Vagina (tissue), 2 donors: ENCODE measurements at regions not wholly inside any gene's neighbourhood (a gene's known extent, or its start where the extent isn't known, plus 50 kb on each side); places are given as distances from the start of the nearest gene placed in this dataset.

Source experiments
- DNase-seq, 2 donors: peaks; one replicate each; pipeline ENCODE4 v3.0.0-alpha.2; 2017; ENCODE audit errors: extremely low spot score in 2 of 2
- H3K27ac ChIP-seq: fragments of 200-600 bp; sonication (generic); one replicate; pipeline ENCODE4 v1.5.1; 2019
- H3K27me3 ChIP-seq: fragments of 200-600 bp; sonication (generic); one replicate; pipeline ENCODE4 v1.5.1; 2019
- H3K36me3 ChIP-seq, 2 donors: fragments of 200-600 bp; sonication (generic); one replicate each; pipeline ENCODE4 v1.5.1; 2017 to 2019
- H3K4me1 ChIP-seq: fragments of 200-600 bp; sonication (generic); one replicate; pipeline ENCODE4 v1.5.1; 2019
- H3K4me3 ChIP-seq, 2 donors: fragments of 200-600 bp; sonication (generic); 1 replicate in 1 of 2; 2 replicates in 1 of 2; pipeline ENCODE4 v1.5.1; 2016 to 2019
- H3K9me3 ChIP-seq: fragments of 200-600 bp; sonication (generic); one replicate; pipeline ENCODE4 v1.5.1; 2019
- POLR2A ChIP-seq, 2 donors: fragments of 450-650 bp; IDR thresholded peaks; one replicate each; pipeline ENCODE4 v1.6.1; 2017; ENCODE audit warnings: antibody characterized with exemption in 2 of 2, mild to moderate bottlenecking in 2 of 2, moderate library complexity in 2 of 2
- POLR2AphosphoS5 ChIP-seq, 2 donors: sonication (generic); formaldehyde crosslinking; IDR thresholded peaks; one replicate each; pipeline ENCODE4 v1.9.0; 2017; ENCODE audit warnings: antibody characterized with exemption in 2 of 2, mild to moderate bottlenecking in 2 of 2, low read depth in 1 of 2; ENCODE audit not compliant: insufficient read depth in 1 of 2
- intact Hi-C: fragments of 100-400 bp; cut with DNase I; formaldehyde crosslinking; loops from one replicate; pipeline ENCODE4 v1.15.1; 2023
- TF ChIP-seq, protein P1 (sequence below), 3 experiments: fragments of 450-650 bp in 2 of 3; fragments of 200-600 bp in 1 of 3; sonication (generic) in 1 of 3; IDR thresholded peaks; one replicate each; pipeline ENCODE4 v1.5.1; 2017 to 2019; ENCODE audit warnings: antibody characterized with exemption in 3 of 3, mild to moderate bottlenecking in 2 of 3, moderate library complexity in 2 of 3

GRCh38 chr3:177469216-177469615 is 271.9 kb upstream of the TBL1XR1 start:
- Histone ChIP-seq H3K27me3 (no peaks in the 10 kb centered on the region), H3K9me3 (no peaks in the 10 kb centered on the region), H3K4me3 (no peak overlapping the region), H3K36me3 (no peaks in the 10 kb centered on the region), H3K4me1 (peaks cover 37% of the 10 kb centered on the region), H3K27ac (no peak overlapping the region)
- intact Hi-C loops = loop anchor here (10.0 kb wide), 1 partner anchor 256 kb away; no protein-coding TSS in a partner anchor
- TF ChIP-seq, protein P1, sequence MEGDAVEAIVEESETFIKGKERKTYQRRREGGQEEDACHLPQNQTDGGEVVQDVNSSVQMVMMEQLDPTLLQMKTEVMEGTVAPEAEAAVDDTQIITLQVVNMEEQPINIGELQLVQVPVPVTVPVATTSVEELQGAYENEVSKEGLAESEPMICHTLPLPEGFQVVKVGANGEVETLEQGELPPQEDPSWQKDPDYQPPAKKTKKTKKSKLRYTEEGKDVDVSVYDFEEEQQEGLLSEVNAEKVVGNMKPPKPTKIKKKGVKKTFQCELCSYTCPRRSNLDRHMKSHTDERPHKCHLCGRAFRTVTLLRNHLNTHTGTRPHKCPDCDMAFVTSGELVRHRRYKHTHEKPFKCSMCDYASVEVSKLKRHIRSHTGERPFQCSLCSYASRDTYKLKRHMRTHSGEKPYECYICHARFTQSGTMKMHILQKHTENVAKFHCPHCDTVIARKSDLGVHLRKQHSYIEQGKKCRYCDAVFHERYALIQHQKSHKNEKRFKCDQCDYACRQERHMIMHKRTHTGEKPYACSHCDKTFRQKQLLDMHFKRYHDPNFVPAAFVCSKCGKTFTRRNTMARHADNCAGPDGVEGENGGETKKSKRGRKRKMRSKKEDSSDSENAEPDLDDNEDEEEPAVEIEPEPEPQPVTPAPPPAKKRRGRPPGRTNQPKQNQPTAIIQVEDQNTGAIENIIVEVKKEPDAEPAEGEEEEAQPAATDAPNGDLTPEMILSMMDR (IDR thresholded peaks at IDR 0.05) = no peak
- no peak for TF ChIP-seq POLR2AphosphoS5 (IDR thresholded peaks at IDR 0.05; ENCODE audit: insufficient read depth in 1 of 2, low read depth in 1 of 2)
- no peak for DNase-seq

GRCh38 chr3:177470197-177470941 is 273.1 kb upstream of the TBL1XR1 start:
- H3K27ac ChIP-seq = peak overlapping the region; percentile 67
- H3K4me1 ChIP-seq = peaks cover 25% of the 10 kb centered on the region
- no peaks in the 10 kb centered on the region for H3K9me3 ChIP-seq
- H3K4me3 ChIP-seq = no peak overlapping the region
- TF ChIP-seq POLR2A (IDR thresholded peaks at IDR 0.05) (no peak), POLR2AphosphoS5 (IDR thresholded peaks at IDR 0.05; ENCODE audit: insufficient read depth in 1 of 2, low read depth in 1 of 2) (no peak)
- TF ChIP-seq, protein P1 (IDR thresholded peaks at IDR 0.05) = no peak
- intact Hi-C loops = no loop called here
- H3K27me3 ChIP-seq = no peaks in the 10 kb centered on the region
- H3K36me3 ChIP-seq = no peaks in the 10 kb centered on the region
- DNase-seq = no peak

DNA sequence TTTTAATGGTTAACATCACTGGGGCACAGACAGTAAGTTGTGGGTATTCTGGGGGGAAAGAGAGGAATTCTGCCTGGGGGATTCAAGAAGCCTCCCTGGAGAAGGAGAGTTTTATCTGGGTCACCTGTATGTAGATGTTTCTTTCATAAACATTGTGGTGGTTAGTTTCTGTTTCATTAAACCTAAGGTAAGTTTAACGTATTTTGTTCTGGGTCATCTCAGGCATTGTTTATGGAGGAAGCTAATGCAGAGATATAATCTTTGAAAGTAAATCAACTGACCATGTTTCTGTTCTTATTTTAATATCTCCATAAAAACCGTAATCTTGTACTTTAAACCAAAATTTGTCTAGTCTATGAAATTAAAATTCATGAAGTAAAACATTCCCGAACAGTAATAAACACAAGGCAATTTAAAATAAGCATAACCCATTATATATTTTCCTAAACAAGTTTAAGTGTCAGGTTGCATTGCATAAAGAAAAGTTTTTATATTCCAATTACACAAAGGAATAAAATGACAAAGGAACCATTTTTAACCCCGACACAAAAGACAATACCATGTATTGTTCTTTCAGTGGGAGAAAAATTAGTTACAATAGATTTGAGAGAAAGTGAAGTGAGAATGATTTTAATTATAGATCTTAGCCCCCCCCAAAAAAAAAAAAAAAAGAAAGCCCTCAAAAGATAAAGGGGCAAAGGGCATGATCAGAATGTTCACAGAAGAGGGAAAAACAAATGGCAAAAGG is 274.6 kb upstream of the TBL1XR1 start:
- H3K9me3 ChIP-seq = no peaks in the 10 kb centered on the region
- H3K27me3 ChIP-seq = no peaks in the 10 kb centered on the region
- H3K4me3 ChIP-seq = no peak overlapping the region
- intact Hi-C loops = no loop called here
- no peak for DNase-seq
- peaks cover 11% of the 10 kb centered on the region for H3K4me1 ChIP-seq
- TF ChIP-seq, protein P1 (IDR thresholded peaks at IDR 0.05) = no peak
- TF ChIP-seq POLR2AphosphoS5 (IDR thresholded peaks at IDR 0.05; ENCODE audit: insufficient read depth in 1 of 2, low read depth in 1 of 2) = no peak
- TF ChIP-seq POLR2A (IDR thresholded peaks at IDR 0.05) = no peak
- H3K36me3 ChIP-seq = no peaks in the 10 kb centered on the region
- H3K27ac ChIP-seq = no peak overlapping the region

DNA sequence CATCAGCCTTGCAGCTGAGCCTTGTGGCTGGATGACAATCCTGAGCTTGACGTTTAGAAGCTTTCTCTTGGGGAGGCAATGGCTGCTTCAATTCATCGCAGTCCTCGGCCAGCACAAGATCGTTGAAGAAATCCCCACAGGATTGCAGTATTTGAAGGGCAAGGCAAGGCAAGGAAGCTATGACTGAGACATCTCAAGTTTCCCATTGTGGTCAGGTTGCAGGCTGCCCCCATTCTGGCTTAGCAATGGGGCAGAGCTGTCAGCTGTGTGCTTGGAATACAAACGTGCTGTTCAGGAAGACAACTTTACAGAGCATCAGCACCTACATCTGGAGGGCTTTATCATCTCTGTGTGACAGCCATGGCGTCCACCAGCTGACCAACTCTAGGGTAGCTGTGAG is 275.9 kb upstream of the TBL1XR1 start:
- H3K9me3 ChIP-seq = no peaks in the 10 kb centered on the region
- DNase-seq = no peak
- no peak overlapping the region for H3K27ac ChIP-seq
- TF ChIP-seq POLR2A (IDR thresholded peaks at IDR 0.05) = no peak
- peaks cover 22% of the 10 kb centered on the region for H3K4me1 ChIP-seq
- H3K27me3 ChIP-seq = no peaks in the 10 kb centered on the region
- no peaks in the 10 kb centered on the region for H3K36me3 ChIP-seq
- H3K4me3 ChIP-seq = no peak overlapping the region
- intact Hi-C loops = no loop called here

DNA sequence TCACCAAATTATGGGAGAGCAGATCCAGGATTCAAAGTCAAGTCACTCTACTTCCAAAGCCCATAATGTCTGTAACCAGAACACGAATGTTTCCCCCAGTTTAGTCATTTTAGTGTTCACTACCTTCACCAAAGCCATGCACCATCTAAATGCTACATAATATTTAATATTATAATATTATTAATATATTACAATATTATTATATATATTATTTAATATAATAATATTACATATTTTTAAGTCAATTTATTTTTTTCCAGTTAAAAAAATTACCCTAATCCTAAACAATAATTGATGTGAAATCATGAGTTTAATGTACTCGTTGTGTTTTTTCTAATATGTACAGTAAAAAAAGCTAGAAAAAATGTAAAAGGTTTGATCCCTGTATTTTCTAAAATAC is 276.6 kb upstream of the TBL1XR1 start:
- DNase-seq = no peak
- H3K4me3 ChIP-seq = no peak overlapping the region
- H3K4me1 ChIP-seq = peaks cover 30% of the 10 kb centered on the region
- H3K27me3 ChIP-seq = no peaks in the 10 kb centered on the region
- H3K9me3 ChIP-seq = no peaks in the 10 kb centered on the region
- intact Hi-C loops = no loop called here
- TF ChIP-seq POLR2A (IDR thresholded peaks at IDR 0.05) = no peak
- H3K36me3 ChIP-seq = no peaks in the 10 kb centered on the region
- H3K27ac ChIP-seq = no peak overlapping the region
